ENCODE measurements at regions not wholly inside any gene's neighbourhood (a gene's known extent, or its start where the extent isn't known, plus 50 kb on each side); places are given as distances from the start of the nearest gene placed in this dataset.

GRCh38 chr2:100662866-100663265 lies 100.1 kb downstream of the PDCL3 start:
- no peak for TF ChIP-seq EP300 (IDR thresholded peaks at IDR 0.05)
- TF ChIP-seq POLR2A (IDR thresholded peaks at IDR 0.05) = no peak

All from suprapubic skin (tissue), 2 donors.